Mesendoderm (in vitro differentiated cells): ENCODE measurements at regions not wholly inside any gene's neighbourhood (a gene's known extent, or its start where the extent isn't known, plus 50 kb on each side); places are given as distances from the start of the nearest gene placed in this dataset.

ENCODE experiments used
- DNase-seq: peaks from one replicate; pipeline ENCODE4 v3.0.0; 2013
- H2AK5ac ChIP-seq: 2 replicates; pipeline ENCODE4 v1.6.1; 2013; ENCODE audit warnings: low read length, inconsistent platforms
- H2BK120ac ChIP-seq: 2 replicates; pipeline ENCODE4 v1.6.1; 2013; ENCODE audit warnings: low read depth, mild to moderate bottlenecking, low read length, moderate library complexity, mixed read lengths
- H2BK15ac ChIP-seq: replicated peaks from 2 replicates; pipeline ENCODE4 v1.6.1; 2013; ENCODE audit warnings: low read depth, mild to moderate bottlenecking, moderate library complexity
- H2BK5ac ChIP-seq: 2 replicates; pipeline ENCODE4 v1.6.1; 2013; ENCODE audit warnings: low read length, inconsistent platforms
- H3K18ac ChIP-seq: 2 replicates; pipeline ENCODE4 v1.6.1; 2013; ENCODE audit warnings: mild to moderate bottlenecking, low read length, mixed read lengths
- H3K23ac ChIP-seq: one replicate; pipeline ENCODE4 v1.6.1; 2013; ENCODE audit warnings: low read length
- H3K27ac ChIP-seq: 2 replicates; pipeline ENCODE4 v1.5.1; 2013; ENCODE audit warnings: low read depth, mild to moderate bottlenecking, inconsistent platforms, low read length, moderate library complexity
- H3K27me3 ChIP-seq: 2 replicates; pipeline ENCODE4 v1.6.1; 2013; ENCODE audit warnings: low read length, control low read depth, mild to moderate bottlenecking, inconsistent platforms; ENCODE audit not compliant: insufficient read depth, poor library complexity
- H3K36me3 ChIP-seq: 2 replicates; pipeline ENCODE4 v1.6.1; 2013; ENCODE audit warnings: low read length, inconsistent platforms; ENCODE audit not compliant: control insufficient read depth, insufficient read depth
- H3K4ac ChIP-seq: one replicate; pipeline ENCODE4 v1.6.1; 2013; ENCODE audit warnings: low read depth, mild to moderate bottlenecking, low read length, moderate library complexity
- H3K4me1 ChIP-seq: 2 replicates; pipeline ENCODE4 v1.6.1; 2013; ENCODE audit warnings: low read depth, low read length, inconsistent platforms; ENCODE audit not compliant: control insufficient read depth
- H3K4me2 ChIP-seq: 2 replicates; pipeline ENCODE4 v1.6.1; 2013; ENCODE audit warnings: low read length
- H3K4me3 ChIP-seq: 2 replicates; pipeline ENCODE4 v1.5.1; 2013; ENCODE audit warnings: mild to moderate bottlenecking, low read length
- H3K56ac ChIP-seq: one replicate; pipeline ENCODE4 v1.6.1; 2013; ENCODE audit warnings: low read length
- H3K79me1 ChIP-seq: 2 replicates; pipeline ENCODE4 v1.6.1; 2013; ENCODE audit warnings: low read length, inconsistent platforms
- H3K79me2 ChIP-seq: 2 replicates; pipeline ENCODE4 v1.6.1; 2013; ENCODE audit warnings: mild to moderate bottlenecking, low read length; ENCODE audit not compliant: control insufficient read depth, insufficient read depth
- H3K9ac ChIP-seq: 2 replicates; pipeline ENCODE4 v1.6.1; 2013; ENCODE audit warnings: low read length, inconsistent platforms
- H4K5ac ChIP-seq: one replicate; pipeline ENCODE4 v1.6.1; 2013; ENCODE audit warnings: low read length
- H4K8ac ChIP-seq: one replicate; pipeline ENCODE4 v1.6.1; 2013; ENCODE audit warnings: low read depth, mild to moderate bottlenecking, control low read depth, low read length, moderate library complexity
- WGBS: extraction: QIAGEN DNeasy Blood & Tissue Kit; methylation state at CpG from one replicate; pipeline ENCODE4 v1.1.7; 2013; ENCODE audit warnings: low lambda C conversion rate, missing lambda C conversion rate; ENCODE audit not compliant: insufficient coverage; ENCODE audit errors: extremely low coverage; 5-methylcytosine and 5-hydroxymethylcytosine counted together

GRCh38 chr17:34051046-34051445 is 204.0 kb upstream of the CCL2 start:
- Histone ChIP-seq H3K18ac (no peak overlapping the region), H2BK15ac (no peak overlapping the region), H4K5ac (no peak overlapping the region), H3K27me3 (no peaks in the 10 kb centered on the region), H3K27ac (no peak overlapping the region), H3K4me3 (no peak overlapping the region), H3K56ac (no peak overlapping the region), H3K4ac (no peak overlapping the region), H2BK5ac (no peak overlapping the region), H2BK120ac (no peak overlapping the region), H3K4me2 (no peak overlapping the region), H3K23ac (no peak overlapping the region), H4K8ac (no peak overlapping the region), H3K36me3 (no peaks in the 10 kb centered on the region), H3K9ac (no peak overlapping the region), H2AK5ac (no peak overlapping the region), H3K79me1 (no peaks in the 10 kb centered on the region), H3K4me1 (no peaks in the 10 kb centered on the region), H3K79me2 (no peaks in the 10 kb centered on the region)
- WGBS: no CpG with 5 or more reads among the region's 3 CpGs
- peak; percentile 13 for DNase-seq

GRCh38 chr17:34054495-34054894 is 200.6 kb upstream of the CCL2 start:
- Histone ChIP-seq H3K4ac (no peak overlapping the region), H3K9ac (no peak overlapping the region), H2BK15ac (no peak overlapping the region), H2BK5ac (no peak overlapping the region), H4K8ac (no peak overlapping the region), H3K79me1 (no peaks in the 10 kb centered on the region), H3K4me3 (no peak overlapping the region), H4K5ac (no peak overlapping the region), H3K4me2 (no peak overlapping the region), H3K27me3 (no peaks in the 10 kb centered on the region), H3K36me3 (no peaks in the 10 kb centered on the region), H2AK5ac (no peak overlapping the region), H3K79me2 (no peaks in the 10 kb centered on the region), H3K27ac (no peak overlapping the region), H3K23ac (no peak overlapping the region), H3K18ac (no peak overlapping the region), H2BK120ac (no peak overlapping the region), H3K4me1 (no peaks in the 10 kb centered on the region), H3K56ac (no peak overlapping the region)
- no peak for DNase-seq
- no CpG with 5 or more reads among the region's 1 CpG for whole genome bisulfite sequencing

GRCh38 chr17:34055606-34056005 is 199.5 kb upstream of the CCL2 start:
- Histone ChIP-seq H3K36me3 (no peaks in the 10 kb centered on the region), H3K18ac (no peak overlapping the region), H3K4me1 (no peaks in the 10 kb centered on the region), H4K5ac (no peak overlapping the region), H2BK5ac (no peak overlapping the region), H3K4me2 (no peak overlapping the region), H3K4ac (no peak overlapping the region), H3K27ac (no peak overlapping the region), H3K23ac (no peak overlapping the region), H2AK5ac (no peak overlapping the region), H4K8ac (no peak overlapping the region), H3K27me3 (no peaks in the 10 kb centered on the region), H3K9ac (no peak overlapping the region), H3K4me3 (no peak overlapping the region), H2BK120ac (no peak overlapping the region), H3K79me2 (no peaks in the 10 kb centered on the region), H3K79me1 (no peaks in the 10 kb centered on the region), H2BK15ac (no peak overlapping the region), H3K56ac (no peak overlapping the region)
- no peak for DNase-seq
- WGBS: no CpG with 5 or more reads among the region's 3 CpGs

- Histone ChIP-seq H3K79me1 (no peaks in the 10 kb centered on the region), H3K36me3 (no peaks in the 10 kb centered on the region), H3K9ac (no peak overlapping the region), H3K4ac (no peak overlapping the region), H4K8ac (no peak overlapping the region), H3K4me1 (no peaks in the 10 kb centered on the region), H3K23ac (no peak overlapping the region), H3K4me2 (no peak overlapping the region), H2AK5ac (no peak overlapping the region), H3K56ac (no peak overlapping the region), H3K27ac (no peak overlapping the region), H4K5ac (no peak overlapping the region), H2BK120ac (no peak overlapping the region), H2BK15ac (no peak overlapping the region), H3K27me3 (no peaks in the 10 kb centered on the region), H3K79me2 (no peaks in the 10 kb centered on the region), H3K4me3 (no peak overlapping the region), H3K18ac (no peak overlapping the region), H2BK5ac (no peak overlapping the region)
- DNase-seq: no peak
- WGBS: no CpG with 5 or more reads among the region's 10 CpGs
Measured at GRCh38 chr17:34059423-34060220, 195.5 kb upstream of the CCL2 start.

- Histone ChIP-seq H3K27ac (no peak overlapping the region), H3K79me1 (no peaks in the 10 kb centered on the region), H3K4ac (no peak overlapping the region), H3K9ac (no peak overlapping the region), H3K56ac (no peak overlapping the region), H3K27me3 (no peaks in the 10 kb centered on the region), H3K79me2 (no peaks in the 10 kb centered on the region), H2AK5ac (no peak overlapping the region), H4K5ac (no peak overlapping the region), H3K4me2 (no peak overlapping the region), H4K8ac (no peak overlapping the region), H3K4me1 (no peaks in the 10 kb centered on the region), H2BK15ac (no peak overlapping the region), H2BK120ac (no peak overlapping the region), H3K36me3 (no peaks in the 10 kb centered on the region), H2BK5ac (no peak overlapping the region), H3K23ac (no peak overlapping the region), H3K4me3 (no peak overlapping the region), H3K18ac (no peak overlapping the region)
- DNase-seq: no peak
- WGBS: no CpG with 5 or more reads among the region's 3 CpGs
Measured at GRCh38 chr17:34066528-34066927, 188.6 kb upstream of the CCL2 start.

GRCh38 chr17:34067011-34067410 is 188.1 kb upstream of the CCL2 start:
- H3K4ac ChIP-seq: no peak overlapping the region
- H2BK15ac ChIP-seq: no peak overlapping the region
- no peak overlapping the region for H3K27ac ChIP-seq
- H3K36me3 ChIP-seq: no peaks in the 10 kb centered on the region
- H3K56ac ChIP-seq: no peak overlapping the region
- H2BK5ac ChIP-seq: no peak overlapping the region
- no peak overlapping the region for H3K4me2 ChIP-seq
- H4K8ac ChIP-seq: no peak overlapping the region
- H2BK120ac ChIP-seq: no peak overlapping the region
- H2AK5ac ChIP-seq: no peak overlapping the region
- H3K79me1 ChIP-seq: no peaks in the 10 kb centered on the region
- DNase-seq: no peak
- no peak overlapping the region for H3K4me3 ChIP-seq
- no peaks in the 10 kb centered on the region for H3K79me2 ChIP-seq
- WGBS: no CpG with 5 or more reads among the region's 2 CpGs
- no peak overlapping the region for H3K18ac ChIP-seq
- H3K23ac ChIP-seq: no peak overlapping the region
- no peaks in the 10 kb centered on the region for H3K27me3 ChIP-seq
- no peak overlapping the region for H3K9ac ChIP-seq
- H3K4me1 ChIP-seq: no peaks in the 10 kb centered on the region
- no peak overlapping the region for H4K5ac ChIP-seq
